Left hindlimb (tissue), 1 donor: ENCODE measurements at regions not wholly inside any gene's neighbourhood (a gene's known extent, or its start where the extent isn't known, plus 50 kb on each side); places are given as distances from the start of the nearest gene placed in this dataset.

Experiments used
- DNase-seq: peaks from one replicate; pipeline ENCODE4 v3.0.0-alpha.2; 2018

DNA sequence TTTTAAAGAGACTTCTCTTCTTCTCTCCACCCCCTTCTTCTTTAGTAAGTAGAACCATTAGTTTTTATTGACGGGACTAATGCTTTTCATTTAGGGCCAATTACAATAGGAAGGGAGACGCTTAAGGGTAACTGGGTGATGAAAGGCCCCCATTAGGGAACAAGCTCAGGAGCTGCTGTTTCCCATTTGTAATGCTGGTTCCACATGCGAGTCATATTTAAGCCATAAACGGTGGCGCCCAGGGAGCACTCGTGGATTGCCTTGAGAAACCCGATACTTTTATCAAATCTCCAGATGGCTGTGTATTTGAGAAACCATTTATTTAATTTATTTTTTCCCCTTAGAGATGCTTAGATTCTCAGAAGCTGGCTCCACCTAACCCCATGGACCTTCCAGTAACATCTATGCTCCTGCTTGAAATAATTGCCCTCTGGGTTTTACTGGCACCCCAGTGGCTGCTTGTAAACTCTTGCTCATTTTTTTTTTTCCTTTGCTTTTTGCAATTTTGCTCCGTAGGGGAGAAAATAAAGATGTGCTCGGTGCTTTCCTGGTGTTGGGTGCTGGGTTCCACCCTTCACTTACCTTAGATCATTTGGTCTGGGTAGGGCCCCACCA, 124.2 kb upstream of the MSX1 start:
- no peak for DNase-seq

DNA sequence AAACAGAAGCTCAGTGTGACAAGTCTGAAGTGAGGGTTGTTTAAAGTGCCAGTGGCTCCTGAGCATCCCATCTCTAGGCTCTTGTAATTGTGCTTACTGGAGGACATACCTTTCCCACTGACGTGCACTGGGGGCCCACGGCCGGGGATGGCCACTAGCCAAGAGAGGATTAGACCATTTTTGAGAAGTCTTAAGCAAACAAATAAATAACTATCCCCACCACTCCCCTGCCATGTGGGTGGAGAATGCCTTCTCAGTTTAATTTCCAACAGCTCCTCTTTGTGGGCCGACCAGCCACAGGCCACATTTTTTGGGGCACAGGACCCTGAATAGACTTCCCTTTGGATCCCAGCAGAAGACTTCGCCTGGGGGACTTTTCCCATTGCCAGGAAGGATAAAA, 125.0 kb upstream of the MSX1 start:
- no peak for DNase-seq

- DNase-seq = no peak
These were observed 125.8 kb upstream of the MSX1 start for GRCh38 chr4:4733663-4734062.

GRCh38 chr4:4730249-4730648, 129.2 kb upstream of the MSX1 start:
- DNase-seq = no peak

GRCh38 chr4:4729206-4729605, 130.3 kb upstream of the MSX1 start:
- no peak for DNase-seq

DNA sequence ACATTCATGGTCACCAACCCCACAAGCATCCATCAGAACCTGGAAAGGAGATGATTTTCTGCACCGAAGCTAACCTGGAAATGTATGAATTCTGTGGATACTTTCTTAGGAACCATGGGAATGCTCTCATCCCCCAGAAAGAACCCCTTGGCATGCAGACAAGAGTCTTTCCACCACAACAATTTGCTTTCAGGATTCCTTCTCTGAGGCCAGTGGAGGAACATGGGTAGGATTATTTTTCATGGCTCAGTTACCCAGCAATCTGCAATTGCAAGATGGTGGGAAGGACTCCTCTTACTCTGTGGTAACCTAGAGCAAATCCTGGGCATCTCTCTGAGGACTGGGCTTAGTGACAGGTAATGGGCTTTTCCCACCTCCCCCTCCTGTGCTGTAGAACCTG, 131.9 kb upstream of the MSX1 start:
- DNase-seq = no peak

DNA sequence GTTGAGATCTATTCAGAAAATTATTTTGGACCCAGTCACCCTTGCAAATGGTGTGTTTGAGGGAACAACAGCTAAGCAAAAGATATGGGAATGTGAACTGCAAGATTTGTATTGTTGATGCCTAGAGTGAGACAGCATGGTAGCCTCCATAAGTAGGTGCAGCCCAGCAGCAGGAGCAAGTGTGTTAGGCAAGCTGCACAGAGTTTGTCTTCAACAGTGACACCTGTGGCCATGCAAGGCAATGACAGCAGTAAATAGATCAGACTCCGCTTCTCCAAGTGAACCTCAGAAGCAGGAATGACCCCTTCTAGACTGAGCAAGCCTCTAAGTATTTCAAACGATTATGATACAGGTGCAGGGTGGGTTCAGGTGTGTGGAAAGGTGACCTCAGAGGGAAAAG, 133.4 kb upstream of the MSX1 start:
- no peak for DNase-seq

DNA sequence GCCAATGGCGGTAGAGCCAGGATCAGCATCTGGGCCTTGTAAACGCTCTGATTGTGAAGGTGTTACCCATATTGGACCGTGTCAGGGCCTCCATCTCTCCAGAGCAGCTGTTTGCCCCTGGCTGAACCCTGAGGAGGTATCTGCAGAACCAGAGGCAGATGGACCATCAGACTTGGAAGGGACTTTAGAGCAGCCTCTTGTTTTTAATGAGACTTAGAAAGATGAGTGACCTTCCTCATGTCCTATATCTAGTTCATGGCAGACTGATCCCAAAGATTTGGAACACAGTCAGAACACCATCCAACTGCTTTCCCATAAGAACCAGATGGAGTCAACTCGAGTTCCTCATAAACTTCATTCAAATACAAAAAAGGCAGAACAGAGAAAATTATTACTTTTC, 135.1 kb upstream of the MSX1 start:
- DNase-seq = no peak

DNA sequence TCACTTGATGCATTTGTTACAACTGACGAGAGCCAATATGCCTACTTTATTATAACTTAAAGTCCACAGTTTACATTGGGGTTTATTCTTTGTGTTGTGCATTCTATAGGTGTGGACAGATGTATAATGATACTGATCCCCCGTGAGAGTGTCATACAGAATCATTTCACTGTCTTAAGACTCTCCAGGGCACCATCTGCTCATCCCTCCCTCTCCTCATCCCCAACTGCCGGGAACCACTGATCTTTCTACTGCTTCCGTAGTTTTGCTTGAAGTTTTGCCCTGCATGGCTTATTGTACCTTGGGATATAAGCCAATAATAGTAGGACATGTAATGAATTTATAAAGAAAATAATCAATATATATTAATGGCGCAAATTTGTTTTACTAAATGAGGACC, 137.8 kb upstream of the MSX1 start:
- DNase-seq = no peak

DNA sequence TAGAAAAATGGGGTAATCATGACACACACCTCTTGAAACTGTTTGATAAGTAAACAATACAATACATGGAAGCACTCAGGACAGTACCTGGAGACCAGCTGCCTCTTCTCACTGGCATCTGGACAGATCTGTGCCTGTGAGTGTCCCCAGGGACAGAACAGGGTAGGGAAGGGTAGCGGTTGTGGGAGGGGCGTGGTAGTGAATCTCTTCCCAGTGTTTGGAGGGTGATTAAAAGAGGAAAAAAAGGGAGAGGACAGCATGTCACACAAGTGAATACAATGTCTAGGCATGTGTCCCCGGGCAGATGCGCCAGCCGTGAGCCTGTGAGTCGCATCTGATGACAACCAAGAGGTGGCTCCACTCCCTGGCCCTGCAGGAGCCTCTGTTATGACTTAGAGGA, 138.8 kb upstream of the MSX1 start:
- no peak for DNase-seq

DNA sequence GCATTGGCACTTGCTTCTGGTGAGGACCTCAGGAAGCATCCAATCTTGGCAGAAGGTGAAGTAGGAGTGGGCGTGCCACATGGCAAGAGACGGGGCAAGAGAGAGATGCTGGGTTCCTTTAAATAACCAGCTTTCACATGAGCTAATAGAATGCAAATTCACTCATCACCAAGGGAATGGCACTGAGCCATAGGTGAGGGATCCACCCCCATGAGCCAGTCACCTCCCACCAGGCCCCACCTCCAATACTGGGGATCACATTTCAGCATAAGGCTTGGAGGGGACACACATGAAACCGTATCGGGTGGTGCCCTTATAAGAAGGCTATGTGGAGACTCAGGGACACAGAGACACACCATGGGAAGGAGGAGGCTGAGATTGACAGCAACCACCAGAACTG, 140.0 kb upstream of the MSX1 start:
- DNase-seq = no peak

DNA sequence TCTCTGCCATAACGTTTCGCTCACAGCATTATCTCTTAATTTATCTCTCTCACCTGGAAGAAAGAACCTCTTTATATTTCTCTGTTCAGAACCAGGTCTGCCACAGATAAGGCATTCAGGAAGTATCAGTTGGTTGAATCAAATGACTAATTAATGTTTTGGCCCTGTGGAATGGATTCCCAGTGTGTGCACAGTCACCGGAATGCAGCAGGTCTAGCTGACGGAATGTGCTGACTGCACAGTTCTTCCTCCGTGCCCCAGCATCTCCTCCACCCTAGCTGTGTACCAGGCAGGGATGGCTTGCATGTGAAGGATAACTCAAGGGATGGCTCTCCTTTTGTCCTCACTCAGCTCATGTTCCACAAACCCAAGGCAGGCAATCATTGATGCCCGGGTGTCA, 141.8 kb upstream of the MSX1 start:
- DNase-seq = no peak

DNA sequence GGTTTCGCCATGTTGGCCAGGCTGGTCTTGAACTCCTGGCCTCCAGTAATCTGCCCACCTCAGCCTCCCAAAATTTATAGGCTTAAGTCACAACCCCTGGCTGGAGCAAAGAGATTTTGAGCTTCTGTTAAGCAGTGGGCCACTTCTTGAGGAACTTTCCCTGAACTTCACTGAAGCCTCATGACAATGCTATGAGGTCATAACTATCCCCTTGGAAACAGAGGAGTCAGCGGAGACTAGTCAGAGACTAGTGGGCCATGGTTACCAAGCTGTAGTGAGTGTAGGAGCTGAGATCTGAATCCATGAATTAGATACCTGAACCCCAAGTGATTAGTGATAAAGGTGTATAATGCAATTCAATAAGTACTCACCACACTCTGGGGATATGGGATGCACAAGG, 145.1 kb upstream of the MSX1 start:
- DNase-seq = no peak

- DNase-seq = no peak
These were observed 146.5 kb upstream of the MSX1 start for GRCh38 chr4:4712800-4713528.

- DNase-seq = no peak
These were observed 147.6 kb upstream of the MSX1 start for GRCh38 chr4:4711902-4712301.

- no peak for DNase-seq
These were observed 149.7 kb upstream of the MSX1 start for GRCh38 chr4:4709736-4710135.

GRCh38 chr4:4704267-4704666, 155.2 kb upstream of the MSX1 start:
- DNase-seq = no peak

GRCh38 chr4:4697584-4697983, 155.7 kb upstream of the STX18 start:
- DNase-seq = no peak

DNA sequence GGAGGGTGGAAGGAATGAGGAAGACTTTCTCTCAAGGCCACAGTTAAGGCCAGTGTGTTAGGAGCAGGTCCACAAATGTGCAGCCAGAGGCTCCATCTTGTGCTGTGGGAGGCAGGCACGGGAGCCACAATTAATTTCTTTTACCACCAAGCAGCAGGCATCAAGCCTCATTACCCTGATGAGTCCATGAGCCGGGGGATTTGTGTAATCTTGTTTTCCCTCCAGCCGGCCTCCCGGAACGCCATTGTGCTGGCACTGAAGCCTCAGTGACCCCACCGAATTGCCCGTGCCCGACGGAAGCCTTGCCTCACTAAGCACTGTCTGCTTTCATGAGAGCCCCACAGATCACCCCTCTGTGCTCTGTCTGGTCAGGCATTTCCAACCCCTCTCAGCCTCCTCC, 154.7 kb upstream of the STX18 start:
- no peak for DNase-seq

DNA sequence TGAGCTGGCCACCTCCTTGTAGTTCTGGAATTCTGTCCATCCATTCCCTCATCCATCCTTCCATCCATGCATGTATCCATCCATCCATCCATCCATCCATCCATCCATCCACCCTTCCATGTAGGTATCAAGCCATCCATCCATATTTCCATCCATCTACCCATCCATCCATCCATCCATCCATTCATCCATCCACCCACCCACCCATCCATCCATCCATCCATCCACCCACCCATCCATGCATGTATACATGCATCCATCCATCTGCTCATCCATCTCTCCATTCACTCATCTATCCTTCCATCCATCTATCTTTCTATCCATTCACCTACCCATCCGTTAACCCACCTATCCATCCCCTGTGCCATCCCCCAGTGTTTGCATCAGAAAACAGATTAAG, 153.6 kb upstream of the STX18 start:
- no peak for DNase-seq

GRCh38 chr4:4694827-4695226, 153.0 kb upstream of the STX18 start:
- no peak for DNase-seq

- DNase-seq = no peak
These were observed 152.5 kb upstream of the STX18 start for GRCh38 chr4:4694296-4694772.

DNA sequence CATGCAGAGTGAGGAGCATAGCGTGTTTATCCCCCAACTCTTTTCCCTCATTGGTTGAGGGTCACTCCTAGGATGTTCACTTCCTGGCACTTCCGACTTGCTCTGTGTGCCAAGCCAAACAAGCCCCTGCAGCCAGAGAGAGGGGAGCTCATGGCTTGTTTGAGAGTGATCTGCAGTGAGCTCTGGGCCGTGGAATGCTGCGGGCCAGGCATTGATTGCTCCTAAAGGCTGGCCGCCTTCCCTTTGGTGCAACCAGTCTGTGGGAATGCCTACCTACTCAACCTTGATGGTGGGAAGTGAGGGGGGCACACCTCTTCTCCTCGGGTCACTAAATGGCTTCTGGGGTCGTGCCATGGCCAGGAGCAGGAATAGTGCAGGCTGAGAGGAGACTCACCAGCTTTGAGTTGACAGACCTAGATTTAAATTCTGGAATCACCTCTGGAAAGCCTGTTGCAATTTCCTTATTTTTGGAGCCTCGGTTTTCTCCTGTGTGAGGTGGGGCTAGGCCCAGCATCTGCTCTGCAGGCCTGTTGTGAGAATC, 152.0 kb upstream of the STX18 start:
- no peak for DNase-seq

DNA sequence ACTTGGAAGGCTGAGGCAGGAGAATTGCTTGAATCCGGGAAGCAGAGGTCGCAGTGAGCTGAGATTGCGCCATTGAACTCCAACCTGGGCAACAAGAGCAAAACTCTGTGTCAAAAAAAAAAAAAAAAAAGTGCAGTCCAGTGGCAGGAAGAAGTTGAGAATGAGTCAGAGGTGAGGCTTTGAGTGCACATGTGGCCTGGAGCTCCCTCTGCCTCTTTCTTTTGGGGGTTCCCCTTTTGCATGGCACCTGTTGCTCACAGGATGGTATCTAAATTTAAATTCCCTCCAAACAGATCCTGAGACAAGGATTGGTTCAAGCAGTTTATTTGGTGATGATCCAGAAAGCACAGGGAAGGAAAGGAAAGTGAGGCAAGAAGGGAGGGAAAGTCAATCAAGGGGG, 151.4 kb upstream of the STX18 start:
- no peak for DNase-seq

DNA sequence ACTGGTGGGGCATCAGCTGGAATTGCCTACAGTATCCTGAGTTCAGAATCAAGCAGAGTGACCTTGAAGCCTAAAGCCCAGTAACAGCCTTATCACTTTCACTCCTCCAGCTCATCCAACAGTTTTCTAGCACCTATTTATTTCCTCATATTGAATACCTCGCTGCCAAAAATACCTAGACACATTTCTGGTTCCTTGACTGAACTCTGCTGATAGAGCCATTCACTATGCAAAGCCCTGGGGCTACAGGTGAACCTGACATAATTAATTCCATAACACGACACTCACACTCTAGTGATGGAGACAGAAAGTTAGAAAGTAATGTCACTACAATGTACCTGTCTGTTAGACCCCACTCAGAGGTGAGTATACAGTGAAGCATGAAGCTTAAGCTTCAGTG, 149.0 kb upstream of the STX18 start:
- no peak for DNase-seq
